ENCODE measurements at regions not wholly inside any gene's neighbourhood (a gene's known extent, or its start where the extent isn't known, plus 50 kb on each side); places are given as distances from the start of the nearest gene placed in this dataset.

GRCh38 chr5:60382716-60383115 is 317.2 kb downstream of the DEPDC1B start:
- TF ChIP-seq CTCF (IDR thresholded peaks at IDR 0.05): peak in 5 of 7 experiments; percentile 10 to 45 (median 31)
- no peak for TF ChIP-seq POLR2AphosphoS5 (IDR thresholded peaks at IDR 0.05)
